GM23338 (cell line): ENCODE measurements at regions not wholly inside any gene's neighbourhood (a gene's known extent, or its start where the extent isn't known, plus 50 kb on each side); places are given as distances from the start of the nearest gene placed in this dataset.
A peak's percentile ranks its signal among the peaks of the same experiment; 100 is the strongest.

Experiments used
- ATAC-seq: fragments of 200-7000 bp; cut with Tn5 transposase; 3 replicates; pipeline ENCODE4 v1.9.1; 2020
- DNase-seq: peaks from one replicate; pipeline ENCODE4 v3.0.0-alpha.2; 2015; ENCODE audit warnings: low spot score
- H2AFZ ChIP-seq: fragments of 200-600 bp; sonication (generic); 2 replicates; pipeline ENCODE4 v1.8.0; 2016; ENCODE audit warnings: antibody characterized with exemption, mild to moderate bottlenecking, moderate library complexity
- H3F3A ChIP-seq: fragments of 200-600 bp; sonication (generic); replicated peaks from 2 replicates; pipeline ENCODE4 v1.8.0; 2017; ENCODE audit warnings: antibody characterized with exemption, mixed run types, low read depth
- H3K27ac ChIP-seq: fragments of 200-600 bp; sonication (generic); 2 replicates; pipeline ENCODE4 v1.6.1; 2016; ENCODE audit warnings: low read depth
- H3K27me3 ChIP-seq: fragments of 200-600 bp; sonication (generic); 2 replicates; pipeline ENCODE4 v1.8.0; 2016; ENCODE audit warnings: mild to moderate bottlenecking, mixed run types, moderate library complexity; ENCODE audit not compliant: insufficient read depth
- H3K36me3 ChIP-seq: fragments of 200-600 bp; sonication (generic); 2 replicates; pipeline ENCODE4 v1.8.0; 2016; ENCODE audit warnings: mild to moderate bottlenecking; ENCODE audit not compliant: insufficient read depth
- H3K4me1 ChIP-seq: fragments of 200-600 bp; sonication (generic); 2 replicates; pipeline ENCODE4 v1.8.0; 2016; ENCODE audit warnings: mild to moderate bottlenecking, moderate library complexity; ENCODE audit not compliant: insufficient read depth
- H3K4me2 ChIP-seq: fragments of 200-600 bp; sonication (generic); 2 replicates; pipeline ENCODE4 v1.7.1; 2017; ENCODE audit warnings: mixed run types
- H3K4me3 ChIP-seq: fragments of 200-600 bp; sonication (generic); 2 replicates; pipeline ENCODE4 v1.6.1; 2016; ENCODE audit warnings: mixed run types
- H3K79me2 ChIP-seq: fragments of 200-600 bp; sonication (generic); replicated peaks from 2 replicates; pipeline ENCODE4 v1.8.0; 2017; ENCODE audit warnings: mild to moderate bottlenecking; ENCODE audit not compliant: insufficient read depth
- H3K9me2 ChIP-seq: fragments of 200-600 bp; sonication (generic); 2 replicates; pipeline ENCODE4 v1.8.0; 2017; ENCODE audit not compliant: insufficient read depth
- H4K20me1 ChIP-seq: fragments of 200-600 bp; sonication (generic); replicated peaks from 2 replicates; pipeline ENCODE4 v1.8.0; 2017; ENCODE audit warnings: mild to moderate bottlenecking; ENCODE audit not compliant: insufficient read depth
- H3K27ac Mint-ChIP-seq: 2 replicates; pipeline ENCODE4 v1.8.0; 2020; ENCODE audit warnings: inconsistent platforms, mild to moderate bottlenecking, moderate library complexity, mixed read lengths
- H3K27me3 Mint-ChIP-seq: 3 replicates; pipeline ENCODE4 v1.8.0; 2022; ENCODE audit warnings: low read depth, mild to moderate bottlenecking, moderate library complexity, mixed read lengths, inconsistent platforms; ENCODE audit not compliant: insufficient read depth, poor library complexity
- H3K36me3 Mint-ChIP-seq: 3 replicates; pipeline ENCODE4 v1.8.0; 2021; ENCODE audit warnings: low read depth, mild to moderate bottlenecking, inconsistent platforms, moderate library complexity, mixed read lengths
- H3K4me1 Mint-ChIP-seq: 3 replicates; pipeline ENCODE4 v1.8.0; 2020; ENCODE audit warnings: mild to moderate bottlenecking, inconsistent platforms, mixed read lengths
- H3K4me3 Mint-ChIP-seq: 3 replicates; pipeline ENCODE4 v1.8.0; 2021; ENCODE audit warnings: moderate library complexity, mild to moderate bottlenecking, inconsistent platforms, mixed read lengths
- H3K9me3 Mint-ChIP-seq: 3 replicates; pipeline ENCODE4 v1.8.0; 2020; ENCODE audit warnings: moderate library complexity, mild to moderate bottlenecking, inconsistent platforms, mixed read lengths
- CREB1 ChIP-seq: fragments of 250-450 bp; sonication (Bioruptor Pico); IDR thresholded peaks from 2 replicates; pipeline ENCODE4 v1.5.0; 2020; ENCODE audit warnings: low read depth, mild to moderate bottlenecking, moderate library complexity
- EZH2 ChIP-seq: fragments of 200-600 bp; sonication (generic); IDR thresholded peaks from one replicate; pipeline ENCODE4 v1.8.0; 2017; ENCODE audit warnings: antibody characterized with exemption, mild to moderate bottlenecking, low read depth; ENCODE audit not compliant: unreplicated experiment
- EZH2phosphoT487 ChIP-seq: fragments of 200-600 bp; sonication (generic); IDR thresholded peaks from one replicate; pipeline ENCODE4 v1.8.1; 2018; ENCODE audit warnings: antibody characterized with exemption; ENCODE audit not compliant: unreplicated experiment
- JUNB ChIP-seq: IDR thresholded peaks from one replicate; pipeline ENCODE4 v1.6.1; 2016; ENCODE audit warnings: antibody characterized with exemption; ENCODE audit not compliant: unreplicated experiment
- NANOG ChIP-seq: IDR thresholded peaks from 2 replicates; pipeline ENCODE4 v1.6.1; 2016; ENCODE audit warnings: antibody characterized with exemption, borderline replicate concordance
- POLR2AphosphoS5 ChIP-seq: IDR thresholded peaks from 2 replicates; pipeline ENCODE4 v1.6.1; 2016; ENCODE audit warnings: antibody characterized with exemption, low read depth
- STAT1 ChIP-seq: IDR thresholded peaks from one replicate; pipeline ENCODE4 v1.6.1; 2016; ENCODE audit warnings: antibody characterized with exemption; ENCODE audit not compliant: unreplicated experiment
- ZNF114 ChIP-seq: fragments of 250-450 bp; sonication (Bioruptor Pico); IDR thresholded peaks from 2 replicates; pipeline ENCODE4 v1.5.0; 2020; ENCODE audit warnings: mild to moderate bottlenecking, moderate library complexity
- ZNF331 ChIP-seq: fragments of 250-450 bp; sonication (Bioruptor Pico); IDR thresholded peaks from 2 replicates; pipeline ENCODE4 v1.5.0; 2020; ENCODE audit warnings: low read depth, mild to moderate bottlenecking, moderate library complexity
- TF ChIP-seq, protein P1 (sequence below): IDR thresholded peaks from one replicate; pipeline ENCODE4 v1.6.1; 2018; ENCODE audit warnings: antibody characterized with exemption; ENCODE audit not compliant: unreplicated experiment
- TF ChIP-seq, protein P2 (sequence below): IDR thresholded peaks from 2 replicates; pipeline ENCODE4 v1.6.1; 2016; ENCODE audit warnings: antibody characterized with exemption
- TF ChIP-seq, protein P3 (sequence below), 2 experiments: fragments of 200-600 bp in 1 of 2; sonication (generic) in 1 of 2; conservative IDR thresholded peaks; 2 replicates each; pipeline versions ENCODE4 v1.5.1 to v1.6.1; 2016 to 2017; ENCODE audit warnings: antibody characterized with exemption in 2 of 2, low read depth in 2 of 2, mild to moderate bottlenecking in 2 of 2, moderate library complexity in 1 of 2

DNA sequence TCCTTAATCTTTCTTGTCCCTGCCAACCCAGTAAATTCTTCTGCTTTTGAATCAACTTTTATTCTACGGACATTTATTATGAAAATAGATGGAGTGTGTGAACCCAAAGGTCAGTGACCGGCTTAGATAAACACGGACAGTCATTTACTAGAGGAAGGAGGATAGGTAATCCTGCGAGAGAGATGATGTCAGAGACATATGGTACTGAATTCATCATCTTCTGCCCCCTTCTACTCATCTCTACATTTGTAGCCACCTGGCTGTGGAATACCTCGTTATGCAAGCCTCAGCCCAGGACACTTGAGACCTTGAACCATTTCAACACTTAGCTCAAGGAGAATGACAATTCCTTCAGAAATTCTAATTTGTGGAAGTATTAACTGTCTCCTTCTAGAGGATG is 443.6 kb downstream of the TDRD15 start:
- H3K79me2 ChIP-seq: no peaks in the 10 kb centered on the region
- Mint-ChIP-seq H3K9me3 (no peaks in the 10 kb centered on the region), H3K27ac (no peak overlapping the region), H3K27me3 (no peaks in the 10 kb centered on the region), H3K4me3 (no peak overlapping the region), H3K36me3 (no peaks in the 10 kb centered on the region), H3K4me1 (peaks cover 17% of the 10 kb centered on the region)
- no peaks in the 10 kb centered on the region for H3K27me3 ChIP-seq
- no peaks in the 10 kb centered on the region; the same call in 1 of the 2 replicates for H3K36me3 ChIP-seq
- H3K4me3 ChIP-seq: no peak overlapping the region
- DNase-seq (no peak), ATAC-seq (no peak)
- no peak overlapping the region for H2AFZ ChIP-seq
- no peak overlapping the region for H3K4me2 ChIP-seq
- H3K27ac ChIP-seq: no peak overlapping the region
- no peaks in the 10 kb centered on the region for H4K20me1 ChIP-seq
- no peaks in the 10 kb centered on the region for H3F3A ChIP-seq
- peaks cover 3% of the 10 kb centered on the region; the same call in 1 of the 2 replicates for H3K4me1 ChIP-seq
- TF ChIP-seq, protein P1, sequence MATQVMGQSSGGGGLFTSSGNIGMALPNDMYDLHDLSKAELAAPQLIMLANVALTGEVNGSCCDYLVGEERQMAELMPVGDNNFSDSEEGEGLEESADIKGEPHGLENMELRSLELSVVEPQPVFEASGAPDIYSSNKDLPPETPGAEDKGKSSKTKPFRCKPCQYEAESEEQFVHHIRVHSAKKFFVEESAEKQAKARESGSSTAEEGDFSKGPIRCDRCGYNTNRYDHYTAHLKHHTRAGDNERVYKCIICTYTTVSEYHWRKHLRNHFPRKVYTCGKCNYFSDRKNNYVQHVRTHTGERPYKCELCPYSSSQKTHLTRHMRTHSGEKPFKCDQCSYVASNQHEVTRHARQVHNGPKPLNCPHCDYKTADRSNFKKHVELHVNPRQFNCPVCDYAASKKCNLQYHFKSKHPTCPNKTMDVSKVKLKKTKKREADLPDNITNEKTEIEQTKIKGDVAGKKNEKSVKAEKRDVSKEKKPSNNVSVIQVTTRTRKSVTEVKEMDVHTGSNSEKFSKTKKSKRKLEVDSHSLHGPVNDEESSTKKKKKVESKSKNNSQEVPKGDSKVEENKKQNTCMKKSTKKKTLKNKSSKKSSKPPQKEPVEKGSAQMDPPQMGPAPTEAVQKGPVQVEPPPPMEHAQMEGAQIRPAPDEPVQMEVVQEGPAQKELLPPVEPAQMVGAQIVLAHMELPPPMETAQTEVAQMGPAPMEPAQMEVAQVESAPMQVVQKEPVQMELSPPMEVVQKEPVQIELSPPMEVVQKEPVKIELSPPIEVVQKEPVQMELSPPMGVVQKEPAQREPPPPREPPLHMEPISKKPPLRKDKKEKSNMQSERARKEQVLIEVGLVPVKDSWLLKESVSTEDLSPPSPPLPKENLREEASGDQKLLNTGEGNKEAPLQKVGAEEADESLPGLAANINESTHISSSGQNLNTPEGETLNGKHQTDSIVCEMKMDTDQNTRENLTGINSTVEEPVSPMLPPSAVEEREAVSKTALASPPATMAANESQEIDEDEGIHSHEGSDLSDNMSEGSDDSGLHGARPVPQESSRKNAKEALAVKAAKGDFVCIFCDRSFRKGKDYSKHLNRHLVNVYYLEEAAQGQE: no peak
- TF ChIP-seq, protein P2, sequence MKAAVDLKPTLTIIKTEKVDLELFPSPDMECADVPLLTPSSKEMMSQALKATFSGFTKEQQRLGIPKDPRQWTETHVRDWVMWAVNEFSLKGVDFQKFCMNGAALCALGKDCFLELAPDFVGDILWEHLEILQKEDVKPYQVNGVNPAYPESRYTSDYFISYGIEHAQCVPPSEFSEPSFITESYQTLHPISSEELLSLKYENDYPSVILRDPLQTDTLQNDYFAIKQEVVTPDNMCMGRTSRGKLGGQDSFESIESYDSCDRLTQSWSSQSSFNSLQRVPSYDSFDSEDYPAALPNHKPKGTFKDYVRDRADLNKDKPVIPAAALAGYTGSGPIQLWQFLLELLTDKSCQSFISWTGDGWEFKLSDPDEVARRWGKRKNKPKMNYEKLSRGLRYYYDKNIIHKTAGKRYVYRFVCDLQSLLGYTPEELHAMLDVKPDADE: no peak
- no peak for TF ChIP-seq NANOG
- no peak for TF ChIP-seq POLR2AphosphoS5
- TF ChIP-seq ZNF331 (CRISPR knock-in tag): no peak
- TF ChIP-seq, protein P3, sequence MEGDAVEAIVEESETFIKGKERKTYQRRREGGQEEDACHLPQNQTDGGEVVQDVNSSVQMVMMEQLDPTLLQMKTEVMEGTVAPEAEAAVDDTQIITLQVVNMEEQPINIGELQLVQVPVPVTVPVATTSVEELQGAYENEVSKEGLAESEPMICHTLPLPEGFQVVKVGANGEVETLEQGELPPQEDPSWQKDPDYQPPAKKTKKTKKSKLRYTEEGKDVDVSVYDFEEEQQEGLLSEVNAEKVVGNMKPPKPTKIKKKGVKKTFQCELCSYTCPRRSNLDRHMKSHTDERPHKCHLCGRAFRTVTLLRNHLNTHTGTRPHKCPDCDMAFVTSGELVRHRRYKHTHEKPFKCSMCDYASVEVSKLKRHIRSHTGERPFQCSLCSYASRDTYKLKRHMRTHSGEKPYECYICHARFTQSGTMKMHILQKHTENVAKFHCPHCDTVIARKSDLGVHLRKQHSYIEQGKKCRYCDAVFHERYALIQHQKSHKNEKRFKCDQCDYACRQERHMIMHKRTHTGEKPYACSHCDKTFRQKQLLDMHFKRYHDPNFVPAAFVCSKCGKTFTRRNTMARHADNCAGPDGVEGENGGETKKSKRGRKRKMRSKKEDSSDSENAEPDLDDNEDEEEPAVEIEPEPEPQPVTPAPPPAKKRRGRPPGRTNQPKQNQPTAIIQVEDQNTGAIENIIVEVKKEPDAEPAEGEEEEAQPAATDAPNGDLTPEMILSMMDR (conservative IDR thresholded peaks at IDR 0.05; ENCODE audit: low read depth in 2 of 2): no peak
- TF ChIP-seq EZH2: no peak
- TF ChIP-seq CREB1: no peak
- no peak for TF ChIP-seq JUNB
- no peaks in the 10 kb centered on the region for H3K9me2 ChIP-seq

DNA sequence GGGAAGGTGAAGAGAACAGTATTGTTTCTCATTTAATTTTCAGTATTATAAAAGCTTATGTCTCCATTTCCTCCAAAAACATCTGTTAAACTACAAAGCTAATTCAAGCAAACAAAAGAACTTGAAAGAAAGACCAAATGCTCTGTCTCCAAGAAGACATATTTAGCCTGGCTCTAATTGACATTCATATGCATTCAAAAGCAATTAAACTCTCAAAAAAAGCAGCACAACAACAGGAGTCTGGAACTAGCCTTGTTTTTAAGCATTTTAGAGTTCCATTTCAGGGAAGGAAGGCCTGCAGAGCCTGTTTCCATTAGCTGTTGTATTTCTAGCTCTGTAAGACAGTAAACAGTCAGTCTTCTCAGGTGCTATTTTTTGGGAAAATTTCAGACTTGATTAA is 447.9 kb downstream of the TDRD15 start:
- Histone ChIP-seq H3K27ac (0 out of 2 replicates have a peak overlapping the region, but pooled peaks have one; percentile 1), H3K79me2 (no peaks in the 10 kb centered on the region), H2AFZ (no peak overlapping the region), H3F3A (no peaks in the 10 kb centered on the region), H3K4me1 (peaks cover 3% of the 10 kb centered on the region; the same call in 1 of the 2 replicates), H3K27me3 (no peaks in the 10 kb centered on the region), H3K4me2 (peak overlapping the region; percentile 1; the same call in 1 of the 2 replicates), H3K4me3 (no peak overlapping the region), H3K36me3 (no peaks in the 10 kb centered on the region), H4K20me1 (no peaks in the 10 kb centered on the region), H3K9me2 (no peaks in the 10 kb centered on the region)
- no peak overlapping the region for H3K4me3 Mint-ChIP-seq
- DNase-seq: no peak
- H3K27ac Mint-ChIP-seq: peak overlapping the region; percentile 69
- no peak for ATAC-seq
- no peaks in the 10 kb centered on the region for H3K9me3 Mint-ChIP-seq
- peaks cover 20% of the 10 kb centered on the region for H3K4me1 Mint-ChIP-seq
- H3K27me3 Mint-ChIP-seq: no peaks in the 10 kb centered on the region
- H3K36me3 Mint-ChIP-seq: no peaks in the 10 kb centered on the region
- no peak for TF ChIP-seq POLR2AphosphoS5
- TF ChIP-seq, protein P2: no peak
- TF ChIP-seq ZNF331 (CRISPR knock-in tag): no peak
- TF ChIP-seq CREB1: no peak
- TF ChIP-seq EZH2: no peak
- TF ChIP-seq EZH2phosphoT487: no peak
- TF ChIP-seq ZNF114: no peak
- no peak for TF ChIP-seq NANOG
- no peak for TF ChIP-seq JUNB
- TF ChIP-seq, protein P3 (conservative IDR thresholded peaks at IDR 0.05; ENCODE audit: low read depth in 2 of 2): no peak
- no peak for TF ChIP-seq STAT1
